ENCODE measurements at regions not wholly inside any gene's neighbourhood (a gene's known extent, or its start where the extent isn't known, plus 50 kb on each side); places are given as distances from the start of the nearest gene placed in this dataset.

DNA sequence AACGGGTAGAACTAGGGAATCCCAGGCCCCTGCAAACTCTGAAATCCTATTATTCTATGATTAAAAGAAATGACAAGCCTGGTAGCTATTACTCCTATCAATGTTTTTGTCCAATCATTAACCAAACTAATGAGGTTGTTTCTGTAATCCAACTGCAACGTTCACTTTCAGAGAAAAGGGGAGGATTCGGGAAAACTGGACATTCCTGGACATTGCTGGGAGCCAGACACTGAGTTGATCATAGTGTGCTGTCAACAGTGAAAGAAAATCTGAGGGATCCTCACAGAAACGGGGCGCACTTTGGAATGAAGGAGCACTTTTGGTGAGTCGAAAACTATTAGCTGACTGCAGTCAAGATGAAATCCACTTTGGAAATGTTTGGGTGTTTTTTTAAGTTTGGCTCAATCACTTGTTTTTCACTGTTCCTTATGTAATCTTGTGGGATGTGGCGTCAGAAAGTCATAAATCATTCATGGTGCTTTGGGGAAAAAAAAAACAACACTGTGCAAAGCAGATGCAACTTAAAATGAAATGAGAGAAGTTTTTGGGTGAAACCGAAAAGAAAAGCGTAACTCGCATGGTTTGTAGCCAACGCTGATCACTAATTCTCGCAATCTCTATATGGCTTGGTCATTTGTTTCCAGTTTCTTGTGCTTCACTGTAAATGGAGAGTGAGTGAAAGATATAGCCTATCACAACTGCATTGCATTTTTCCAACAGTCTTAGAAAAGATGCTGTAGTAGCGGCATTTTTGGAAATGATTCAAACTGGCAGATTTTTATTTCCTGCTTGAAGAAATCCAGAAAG, 51.2 kb upstream of the ADRA1B start:
- TF ChIP-seq, protein P1, sequence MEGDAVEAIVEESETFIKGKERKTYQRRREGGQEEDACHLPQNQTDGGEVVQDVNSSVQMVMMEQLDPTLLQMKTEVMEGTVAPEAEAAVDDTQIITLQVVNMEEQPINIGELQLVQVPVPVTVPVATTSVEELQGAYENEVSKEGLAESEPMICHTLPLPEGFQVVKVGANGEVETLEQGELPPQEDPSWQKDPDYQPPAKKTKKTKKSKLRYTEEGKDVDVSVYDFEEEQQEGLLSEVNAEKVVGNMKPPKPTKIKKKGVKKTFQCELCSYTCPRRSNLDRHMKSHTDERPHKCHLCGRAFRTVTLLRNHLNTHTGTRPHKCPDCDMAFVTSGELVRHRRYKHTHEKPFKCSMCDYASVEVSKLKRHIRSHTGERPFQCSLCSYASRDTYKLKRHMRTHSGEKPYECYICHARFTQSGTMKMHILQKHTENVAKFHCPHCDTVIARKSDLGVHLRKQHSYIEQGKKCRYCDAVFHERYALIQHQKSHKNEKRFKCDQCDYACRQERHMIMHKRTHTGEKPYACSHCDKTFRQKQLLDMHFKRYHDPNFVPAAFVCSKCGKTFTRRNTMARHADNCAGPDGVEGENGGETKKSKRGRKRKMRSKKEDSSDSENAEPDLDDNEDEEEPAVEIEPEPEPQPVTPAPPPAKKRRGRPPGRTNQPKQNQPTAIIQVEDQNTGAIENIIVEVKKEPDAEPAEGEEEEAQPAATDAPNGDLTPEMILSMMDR (IDR thresholded peaks at IDR 0.05), result no peak
- TF ChIP-seq ZFX (IDR thresholded peaks at IDR 0.05; ENCODE audit: borderline replicate concordance), result no peak
- no peak overlapping the region for H3K27ac ChIP-seq

DNA sequence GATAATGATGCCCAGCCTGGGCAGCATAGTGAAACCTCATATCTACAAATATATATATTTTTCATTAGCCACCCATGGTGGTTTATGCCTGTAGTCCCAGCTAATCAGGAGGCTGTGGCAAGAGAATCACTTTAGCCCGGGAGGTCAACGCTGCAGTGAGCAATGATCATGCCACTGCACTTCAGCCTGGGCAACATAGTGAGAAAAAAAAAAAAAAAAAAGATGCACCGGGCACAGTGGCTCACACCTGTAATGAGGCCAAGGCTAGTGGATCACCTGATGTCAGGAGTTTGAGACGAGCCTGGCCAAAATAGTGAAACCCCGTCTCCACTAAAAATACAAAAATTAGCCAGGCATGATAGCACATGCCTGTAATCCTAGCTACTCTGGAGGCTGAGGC, 50.2 kb upstream of the ADRA1B start:
- H3K27ac ChIP-seq, result no peak overlapping the region
- TF ChIP-seq, protein P1 (IDR thresholded peaks at IDR 0.05), result no peak
- no peak for TF ChIP-seq ZFX (IDR thresholded peaks at IDR 0.05; ENCODE audit: borderline replicate concordance)
